Tibial artery (tissue), 4 donors: ENCODE measurements at regions not wholly inside any gene's neighbourhood (a gene's known extent, or its start where the extent isn't known, plus 50 kb on each side); places are given as distances from the start of the nearest gene placed in this dataset.

Source experiments
- DNase-seq, 2 donors: peaks; one replicate each; pipeline ENCODE4 v3.0.0-alpha.2; 2019
- H3K27ac ChIP-seq, 2 donors: fragments of 200-600 bp; sonication (generic) in 1 of 2; 1 replicate in 1 of 2; 2 replicates in 1 of 2; pipeline ENCODE4 v1.5.1; 2018 to 2019; ENCODE audit warnings: mild to moderate bottlenecking in 1 of 2
- H3K27me3 ChIP-seq, 2 donors: fragments of 200-600 bp; sonication (generic) in 1 of 2; one replicate each; pipeline versions ENCODE4 v1.5.1 to v1.6.0; 2016 to 2019
- H3K36me3 ChIP-seq, 3 donors: fragments of 200-600 bp; sonication (generic) in 2 of 3; one replicate each; pipeline ENCODE4 v1.5.1; 2016 to 2019; ENCODE audit warnings: mild to moderate bottlenecking in 2 of 3
- H3K4me1 ChIP-seq, 4 donors: fragments of 200-600 bp; sonication (generic) in 2 of 4; 1 replicate in 3 of 4; 2 replicates in 1 of 4; pipeline ENCODE4 v1.5.1; 2016 to 2019
- H3K4me3 ChIP-seq, 2 donors: fragments of 200-600 bp; sonication (generic) in 1 of 2; 1 replicate in 1 of 2; 2 replicates in 1 of 2; pipeline ENCODE4 v1.5.1; 2018 to 2019; ENCODE audit warnings: mild to moderate bottlenecking in 2 of 2
- H3K9me3 ChIP-seq, 3 donors: fragments of 200-600 bp; sonication (generic) in 1 of 3; one replicate each; pipeline ENCODE4 v1.5.1; 2016 to 2019
- CTCF ChIP-seq, 2 experiments: fragments of 200-600 bp in 1 of 2; fragments of 450-650 bp in 1 of 2; IDR thresholded peaks; one replicate each; pipeline ENCODE4 v1.5.1; 2017 to 2019; ENCODE audit warnings: antibody characterized with exemption in 2 of 2, mild to moderate bottlenecking in 1 of 2, moderate library complexity in 1 of 2
- intact Hi-C: fragments of 100-400 bp; cut with DNase I; formaldehyde crosslinking; loops from one replicate; pipeline ENCODE4 v1.15.0; 2023; ENCODE audit warnings: low total_unique reads

GRCh38 chr20:56151834-56152233 is 96.7 kb upstream of the MC3R start:
- intact Hi-C loops = no loop called here
- no peaks in the 10 kb centered on the region for H3K36me3 ChIP-seq
- H3K27me3 ChIP-seq = no peaks in the 10 kb centered on the region
- TF ChIP-seq CTCF (IDR thresholded peaks at IDR 0.05) = no peak
- H3K9me3 ChIP-seq = no peaks in the 10 kb centered on the region
- no peak overlapping the region for H3K4me3 ChIP-seq
- no peak overlapping the region for H3K27ac ChIP-seq
- no peak for DNase-seq
- no peaks in the 10 kb centered on the region for H3K4me1 ChIP-seq

DNA sequence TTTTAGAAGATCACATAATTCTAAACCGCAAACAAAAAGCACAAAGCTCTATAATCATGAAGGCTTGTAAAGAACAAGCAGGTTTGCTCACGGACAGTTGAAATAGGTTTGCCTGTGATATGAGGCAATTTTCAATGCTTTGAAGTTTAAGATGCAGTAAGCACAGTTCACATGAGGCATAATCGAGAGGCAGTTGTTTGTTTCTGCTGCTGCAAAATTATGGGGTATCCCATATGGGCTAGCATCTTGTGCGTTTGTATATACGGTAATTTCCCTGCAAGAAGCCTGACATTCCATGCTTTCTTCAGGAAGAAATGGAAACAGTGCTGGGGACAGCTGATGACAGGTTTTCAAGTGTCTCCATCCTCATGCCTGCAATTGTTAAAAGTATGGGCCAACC is 94.6 kb upstream of the MC3R start:
- Histone ChIP-seq H3K4me3 (no peak overlapping the region), H3K27ac (no peak overlapping the region), H3K27me3 (peaks cover 0 to 3% of the 10 kb centered on the region in 2 donors), H3K9me3 (no peaks in the 10 kb centered on the region), H3K36me3 (no peaks in the 10 kb centered on the region), H3K4me1 (no peaks in the 10 kb centered on the region)
- no peak for TF ChIP-seq CTCF (IDR thresholded peaks at IDR 0.05)
- DNase-seq = no peak
- intact Hi-C loops = no loop called here

GRCh38 chr20:56155625-56156024 is 92.9 kb upstream of the MC3R start:
- no peak overlapping the region for H3K4me3 ChIP-seq
- H3K27me3 ChIP-seq = peaks cover 0 to 3% of the 10 kb centered on the region in 2 donors
- intact Hi-C loops = no loop called here
- TF ChIP-seq CTCF (IDR thresholded peaks at IDR 0.05) = no peak
- no peak overlapping the region for H3K27ac ChIP-seq
- H3K4me1 ChIP-seq = no peaks in the 10 kb centered on the region
- H3K9me3 ChIP-seq = no peaks in the 10 kb centered on the region
- DNase-seq = no peak
- no peaks in the 10 kb centered on the region for H3K36me3 ChIP-seq

DNA sequence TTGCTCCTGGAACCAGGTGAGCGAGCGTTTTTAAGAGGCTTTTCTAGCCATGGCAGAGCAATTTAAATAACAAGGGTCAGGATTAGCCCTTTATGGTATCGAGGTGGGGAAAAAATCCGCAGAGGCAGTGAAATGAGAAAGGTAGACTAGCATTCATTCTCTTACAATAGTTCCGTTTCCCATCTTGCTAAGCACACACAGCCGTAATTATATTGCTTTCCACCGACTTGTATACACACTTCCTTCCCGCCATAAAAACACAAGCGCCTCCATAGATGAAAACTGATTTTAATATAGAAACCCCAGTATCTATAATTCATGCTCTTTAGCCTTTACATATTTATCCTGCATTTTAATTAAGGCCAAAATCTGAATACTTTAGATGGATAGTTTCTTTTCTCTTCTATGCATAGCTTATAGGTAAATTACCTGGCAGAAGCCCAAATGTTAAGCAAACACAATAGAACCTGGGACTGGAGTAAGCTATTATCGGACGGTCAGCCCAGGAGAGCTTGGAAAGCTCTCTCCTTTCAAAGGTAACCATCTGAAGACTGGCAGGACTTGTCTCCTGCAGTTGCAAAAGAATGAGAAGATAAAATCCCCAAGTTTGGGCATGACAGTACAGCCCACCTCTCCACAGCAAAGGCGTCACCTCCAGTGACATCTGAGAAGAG is 90.9 kb upstream of the MC3R start:
- Histone ChIP-seq H3K4me1 (no peaks in the 10 kb centered on the region), H3K4me3 (no peak overlapping the region), H3K36me3 (no peaks in the 10 kb centered on the region), H3K27me3 (peaks cover 0 to 3% of the 10 kb centered on the region in 2 donors), H3K9me3 (no peaks in the 10 kb centered on the region), H3K27ac (no peak overlapping the region)
- DNase-seq = no peak
- intact Hi-C loops = no loop called here
- TF ChIP-seq CTCF (IDR thresholded peaks at IDR 0.05) = no peak

DNA sequence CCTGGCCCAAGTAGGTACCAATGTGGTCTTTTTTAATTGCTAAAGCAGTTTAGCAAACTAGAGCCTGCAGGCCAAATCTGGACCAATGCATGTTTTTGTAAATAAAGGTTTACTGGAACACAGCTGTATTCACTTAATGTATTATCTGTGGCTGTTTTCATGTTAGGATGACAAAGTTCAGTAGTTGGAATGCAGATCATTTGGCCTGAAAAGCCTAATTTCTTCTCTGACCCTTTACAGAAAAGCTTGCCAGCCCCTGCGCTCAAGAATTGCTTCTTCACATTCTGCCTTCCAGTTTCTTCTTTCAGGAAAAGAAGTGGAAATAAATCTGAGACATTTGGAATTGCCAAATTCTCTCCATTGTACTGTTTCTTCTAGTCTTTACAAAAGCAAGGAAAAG is 90.0 kb upstream of the MC3R start:
- intact Hi-C loops = no loop called here

More for the DNA sequence above, 90.0 kb upstream of the MC3R start:
- H3K27me3 ChIP-seq = peaks cover 0 to 3% of the 10 kb centered on the region in 2 donors
- H3K4me3 ChIP-seq = no peak overlapping the region
- H3K9me3 ChIP-seq = no peaks in the 10 kb centered on the region
- no peak overlapping the region for H3K27ac ChIP-seq
- no peaks in the 10 kb centered on the region for H3K4me1 ChIP-seq
- H3K36me3 ChIP-seq = no peaks in the 10 kb centered on the region
- no peak for TF ChIP-seq CTCF (IDR thresholded peaks at IDR 0.05)
- DNase-seq = no peak
